ENCODE measurements at regions not wholly inside any gene's neighbourhood (a gene's known extent, or its start where the extent isn't known, plus 50 kb on each side); places are given as distances from the start of the nearest gene placed in this dataset.

DNA sequence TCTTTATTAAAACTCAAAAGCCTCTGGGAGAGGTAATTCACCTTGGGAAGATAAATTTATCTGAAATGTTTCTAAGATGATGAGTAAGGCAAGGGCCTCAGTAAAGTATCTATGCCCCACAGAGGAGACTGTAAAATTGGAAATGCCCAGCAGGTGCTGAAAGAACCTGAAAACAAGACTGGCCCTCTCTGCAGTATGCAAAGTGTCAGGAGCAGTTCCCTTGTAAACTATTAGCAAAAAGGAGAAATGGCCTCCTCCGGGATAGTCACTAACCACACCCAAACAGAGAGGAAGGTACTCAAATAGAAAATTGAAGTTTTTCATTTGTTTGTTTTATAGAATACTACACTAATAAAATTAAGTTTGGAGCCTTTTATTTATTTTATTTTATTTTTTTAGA, 81.2 kb downstream of the FZD1 start:
- TF ChIP-seq EZH2 (IDR thresholded peaks at IDR 0.05; ENCODE audit: borderline replicate concordance, low read depth, low read length, poor library complexity, severe bottlenecking), result no peak
- TF ChIP-seq, protein P1, sequence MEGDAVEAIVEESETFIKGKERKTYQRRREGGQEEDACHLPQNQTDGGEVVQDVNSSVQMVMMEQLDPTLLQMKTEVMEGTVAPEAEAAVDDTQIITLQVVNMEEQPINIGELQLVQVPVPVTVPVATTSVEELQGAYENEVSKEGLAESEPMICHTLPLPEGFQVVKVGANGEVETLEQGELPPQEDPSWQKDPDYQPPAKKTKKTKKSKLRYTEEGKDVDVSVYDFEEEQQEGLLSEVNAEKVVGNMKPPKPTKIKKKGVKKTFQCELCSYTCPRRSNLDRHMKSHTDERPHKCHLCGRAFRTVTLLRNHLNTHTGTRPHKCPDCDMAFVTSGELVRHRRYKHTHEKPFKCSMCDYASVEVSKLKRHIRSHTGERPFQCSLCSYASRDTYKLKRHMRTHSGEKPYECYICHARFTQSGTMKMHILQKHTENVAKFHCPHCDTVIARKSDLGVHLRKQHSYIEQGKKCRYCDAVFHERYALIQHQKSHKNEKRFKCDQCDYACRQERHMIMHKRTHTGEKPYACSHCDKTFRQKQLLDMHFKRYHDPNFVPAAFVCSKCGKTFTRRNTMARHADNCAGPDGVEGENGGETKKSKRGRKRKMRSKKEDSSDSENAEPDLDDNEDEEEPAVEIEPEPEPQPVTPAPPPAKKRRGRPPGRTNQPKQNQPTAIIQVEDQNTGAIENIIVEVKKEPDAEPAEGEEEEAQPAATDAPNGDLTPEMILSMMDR (conservative IDR thresholded peaks at IDR 0.05; ENCODE audit: low read depth, low read length), result no peak

Measured in A673 (cell line).